ENCODE measurements at regions not wholly inside any gene's neighbourhood (a gene's known extent, or its start where the extent isn't known, plus 50 kb on each side); places are given as distances from the start of the nearest gene placed in this dataset.
"Not testable (repeated sequence)": the region's sequence is repeated elsewhere in the genome, so short reads cannot be mapped to it uniquely, and the experiment has no call there.

GRCh38 chr4:117014236-117014635 is 71.1 kb downstream of the TRAM1L1 start:
- Histone ChIP-seq H3K27ac (ENCODE audit: insufficient read depth, low read depth, low read length, poor library complexity, severe bottlenecking) (no peak overlapping the region), H3K9me3 (ENCODE audit: control insufficient read depth, low read length) (no peaks in the 10 kb centered on the region), H3K27me3 (ENCODE audit: control insufficient read depth, insufficient read depth, low read length, poor library complexity, severe bottlenecking) (no peaks in the 10 kb centered on the region), H3K36me3 (ENCODE audit: control insufficient read depth, insufficient read depth, low read length) (no peaks in the 10 kb centered on the region), H3K4me1 (ENCODE audit: control insufficient read depth, insufficient read depth, low read length) (no peaks in the 10 kb centered on the region), H3K4me3 (ENCODE audit: insufficient read depth, low read depth, low read length) (no peak overlapping the region)
- WGBS, 2 experiments = 95 to 97% methylated on average over 3 of the region's 3 CpGs

- 100% methylated on average over 1 of the region's 1 CpG for WGBS, 2 experiments
- H3K27ac ChIP-seq (ENCODE audit: insufficient read depth, low read depth, low read length, poor library complexity, severe bottlenecking) = no peak overlapping the region
- no peaks in the 10 kb centered on the region for H3K4me1 ChIP-seq (ENCODE audit: control insufficient read depth, insufficient read depth, low read length)
- H3K4me3 ChIP-seq (ENCODE audit: insufficient read depth, low read depth, low read length) = no peak overlapping the region
- H3K36me3 ChIP-seq (ENCODE audit: control insufficient read depth, insufficient read depth, low read length) = no peaks in the 10 kb centered on the region
- no peaks in the 10 kb centered on the region for H3K9me3 ChIP-seq (ENCODE audit: control insufficient read depth, low read length)
- no peaks in the 10 kb centered on the region for H3K27me3 ChIP-seq (ENCODE audit: control insufficient read depth, insufficient read depth, low read length, poor library complexity, severe bottlenecking)
Observed at GRCh38 chr4:117010671-117011070, 74.7 kb downstream of the TRAM1L1 start.

GRCh38 chr4:117001077-117001476 is 84.3 kb downstream of the TRAM1L1 start:
- WGBS, 2 experiments = 86 to 93% methylated on average over 8 of the region's 8 CpGs
- Histone ChIP-seq H3K4me3 (ENCODE audit: insufficient read depth, low read depth, low read length) (no peak overlapping the region), H3K27ac (ENCODE audit: insufficient read depth, low read depth, low read length, poor library complexity, severe bottlenecking) (no peak overlapping the region), H3K27me3 (ENCODE audit: control insufficient read depth, insufficient read depth, low read length, poor library complexity, severe bottlenecking) (no peaks in the 10 kb centered on the region), H3K4me1 (ENCODE audit: control insufficient read depth, insufficient read depth, low read length) (no peaks in the 10 kb centered on the region), H3K36me3 (ENCODE audit: control insufficient read depth, insufficient read depth, low read length) (no peaks in the 10 kb centered on the region), H3K9me3 (ENCODE audit: control insufficient read depth, low read length) (no peaks in the 10 kb centered on the region)

GRCh38 chr4:116982656-116983055 is 102.7 kb downstream of the TRAM1L1 start:
- no peaks in the 10 kb centered on the region for H3K36me3 ChIP-seq (ENCODE audit: control insufficient read depth, insufficient read depth, low read length)
- H3K9me3 ChIP-seq (ENCODE audit: control insufficient read depth, low read length) = no peaks in the 10 kb centered on the region
- H3K4me1 ChIP-seq (ENCODE audit: control insufficient read depth, insufficient read depth, low read length) = no peaks in the 10 kb centered on the region
- no peaks in the 10 kb centered on the region for H3K27me3 ChIP-seq (ENCODE audit: control insufficient read depth, insufficient read depth, low read length, poor library complexity, severe bottlenecking)
- no peak overlapping the region for H3K27ac ChIP-seq (ENCODE audit: insufficient read depth, low read depth, low read length, poor library complexity, severe bottlenecking)
- H3K4me3 ChIP-seq (ENCODE audit: insufficient read depth, low read depth, low read length) = no peak overlapping the region
- 93 to 98% methylated on average over 5 of the region's 5 CpGs for WGBS, 2 experiments

GRCh38 chr4:116980436-116980835 is 104.9 kb downstream of the TRAM1L1 start:
- not testable (repeated sequence) for H3K4me3 ChIP-seq (ENCODE audit: insufficient read depth, low read depth, low read length); H3K36me3 ChIP-seq (ENCODE audit: control insufficient read depth, insufficient read depth, low read length); H3K27me3 ChIP-seq (ENCODE audit: control insufficient read depth, insufficient read depth, low read length, poor library complexity, severe bottlenecking); H3K27ac ChIP-seq (ENCODE audit: insufficient read depth, low read depth, low read length, poor library complexity, severe bottlenecking); H3K4me1 ChIP-seq (ENCODE audit: control insufficient read depth, insufficient read depth, low read length); H3K9me3 ChIP-seq (ENCODE audit: control insufficient read depth, low read length)
- 83 to 87% methylated on average over 8 to 12 of the region's 12 CpGs for WGBS, 2 experiments

GRCh38 chr4:116959045-116959444 is 126.3 kb downstream of the TRAM1L1 start:
- Histone ChIP-seq H3K4me3 (ENCODE audit: insufficient read depth, low read depth, low read length) (no peak overlapping the region), H3K27me3 (ENCODE audit: control insufficient read depth, insufficient read depth, low read length, poor library complexity, severe bottlenecking) (no peaks in the 10 kb centered on the region), H3K36me3 (ENCODE audit: control insufficient read depth, insufficient read depth, low read length) (no peaks in the 10 kb centered on the region), H3K27ac (ENCODE audit: insufficient read depth, low read depth, low read length, poor library complexity, severe bottlenecking) (no peak overlapping the region), H3K9me3 (ENCODE audit: control insufficient read depth, low read length) (no peaks in the 10 kb centered on the region), H3K4me1 (ENCODE audit: control insufficient read depth, insufficient read depth, low read length) (no peaks in the 10 kb centered on the region)

GRCh38 chr4:116953947-116954346 is 131.4 kb downstream of the TRAM1L1 start:
- no peaks in the 10 kb centered on the region for H3K9me3 ChIP-seq (ENCODE audit: control insufficient read depth, low read length)
- no peak overlapping the region for H3K27ac ChIP-seq (ENCODE audit: insufficient read depth, low read depth, low read length, poor library complexity, severe bottlenecking)
- WGBS, 2 experiments = 80 to 82% methylated on average over 3 of the region's 3 CpGs
- no peaks in the 10 kb centered on the region for H3K4me1 ChIP-seq (ENCODE audit: control insufficient read depth, insufficient read depth, low read length)
- H3K4me3 ChIP-seq (ENCODE audit: insufficient read depth, low read depth, low read length) = no peak overlapping the region
- no peaks in the 10 kb centered on the region for H3K36me3 ChIP-seq (ENCODE audit: control insufficient read depth, insufficient read depth, low read length)
- no peaks in the 10 kb centered on the region for H3K27me3 ChIP-seq (ENCODE audit: control insufficient read depth, insufficient read depth, low read length, poor library complexity, severe bottlenecking)

GRCh38 chr4:116952530-116953136 is 132.7 kb downstream of the TRAM1L1 start:
- no peaks in the 10 kb centered on the region for H3K36me3 ChIP-seq (ENCODE audit: control insufficient read depth, insufficient read depth, low read length)
- WGBS, 2 experiments = 87 to 93% methylated on average over 5 of the region's 5 CpGs
- no peaks in the 10 kb centered on the region for H3K27me3 ChIP-seq (ENCODE audit: control insufficient read depth, insufficient read depth, low read length, poor library complexity, severe bottlenecking)
- H3K27ac ChIP-seq (ENCODE audit: insufficient read depth, low read depth, low read length, poor library complexity, severe bottlenecking) = no peak overlapping the region
- no peak overlapping the region for H3K4me3 ChIP-seq (ENCODE audit: insufficient read depth, low read depth, low read length)
- no peaks in the 10 kb centered on the region for H3K9me3 ChIP-seq (ENCODE audit: control insufficient read depth, low read length)
- no peaks in the 10 kb centered on the region for H3K4me1 ChIP-seq (ENCODE audit: control insufficient read depth, insufficient read depth, low read length)

GRCh38 chr4:116949856-116950255 is 135.5 kb downstream of the TRAM1L1 start:
- H3K27me3 ChIP-seq (ENCODE audit: control insufficient read depth, insufficient read depth, low read length, poor library complexity, severe bottlenecking) = no peaks in the 10 kb centered on the region
- H3K4me3 ChIP-seq (ENCODE audit: insufficient read depth, low read depth, low read length) = no peak overlapping the region
- H3K36me3 ChIP-seq (ENCODE audit: control insufficient read depth, insufficient read depth, low read length) = no peaks in the 10 kb centered on the region
- no peak overlapping the region for H3K27ac ChIP-seq (ENCODE audit: insufficient read depth, low read depth, low read length, poor library complexity, severe bottlenecking)
- 93 to 98% methylated on average over 4 of the region's 4 CpGs for WGBS, 2 experiments
- H3K9me3 ChIP-seq (ENCODE audit: control insufficient read depth, low read length) = no peaks in the 10 kb centered on the region
- no peaks in the 10 kb centered on the region for H3K4me1 ChIP-seq (ENCODE audit: control insufficient read depth, insufficient read depth, low read length)

- no peak overlapping the region for H3K4me3 ChIP-seq (ENCODE audit: insufficient read depth, low read depth, low read length)
- 84 to 86% methylated on average over 1 to 3 of the region's 3 CpGs for WGBS, 2 experiments
- no peak overlapping the region for H3K27ac ChIP-seq (ENCODE audit: insufficient read depth, low read depth, low read length, poor library complexity, severe bottlenecking)
- H3K36me3 ChIP-seq (ENCODE audit: control insufficient read depth, insufficient read depth, low read length) = no peaks in the 10 kb centered on the region
- H3K4me1 ChIP-seq (ENCODE audit: control insufficient read depth, insufficient read depth, low read length) = no peaks in the 10 kb centered on the region
- H3K9me3 ChIP-seq (ENCODE audit: control insufficient read depth, low read length) = no peaks in the 10 kb centered on the region
- no peaks in the 10 kb centered on the region for H3K27me3 ChIP-seq (ENCODE audit: control insufficient read depth, insufficient read depth, low read length, poor library complexity, severe bottlenecking)
Observed at GRCh38 chr4:116942315-116942714, 143.1 kb downstream of the TRAM1L1 start.

- H3K4me1 ChIP-seq (ENCODE audit: control insufficient read depth, insufficient read depth, low read length) = no peaks in the 10 kb centered on the region
- no peak overlapping the region for H3K27ac ChIP-seq (ENCODE audit: insufficient read depth, low read depth, low read length, poor library complexity, severe bottlenecking)
- no peak overlapping the region for H3K4me3 ChIP-seq (ENCODE audit: insufficient read depth, low read depth, low read length)
- WGBS, 2 experiments = 100% methylated on average over 1 of the region's 1 CpG; no CpG with 5 or more reads in 1 of the 2 experiments
- no peaks in the 10 kb centered on the region for H3K9me3 ChIP-seq (ENCODE audit: control insufficient read depth, low read length)
- no peaks in the 10 kb centered on the region for H3K27me3 ChIP-seq (ENCODE audit: control insufficient read depth, insufficient read depth, low read length, poor library complexity, severe bottlenecking)
- no peaks in the 10 kb centered on the region for H3K36me3 ChIP-seq (ENCODE audit: control insufficient read depth, insufficient read depth, low read length)
Observed at GRCh38 chr4:116930329-116930728, 155.0 kb downstream of the TRAM1L1 start.

All from ectodermal cell (in vitro differentiated cells).